ENCODE measurements at regions not wholly inside any gene's neighbourhood (a gene's known extent, or its start where the extent isn't known, plus 50 kb on each side); places are given as distances from the start of the nearest gene placed in this dataset.

DNA sequence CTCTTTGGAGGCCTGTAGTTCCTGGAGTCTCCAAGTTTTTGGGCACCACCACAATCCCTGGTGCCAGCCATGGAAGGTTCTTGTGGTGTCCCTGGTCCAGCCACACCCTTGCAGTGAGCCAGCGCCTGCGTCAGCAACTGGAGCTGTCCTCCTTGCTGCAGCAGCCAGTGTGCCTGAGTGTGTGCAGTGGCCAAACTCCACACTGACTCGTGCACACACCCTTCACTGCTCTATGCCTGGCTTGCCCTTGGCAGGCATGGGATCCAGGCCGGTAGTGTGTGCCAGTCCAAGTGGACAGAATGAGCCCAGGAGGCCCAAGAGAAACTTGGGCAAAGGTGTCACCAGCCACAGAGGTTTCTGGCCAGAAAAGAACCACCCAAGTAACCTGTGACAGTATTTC lies 1074.0 kb downstream of the PCDH18 start:
- Histone ChIP-seq H3K27me3 (ENCODE audit: control insufficient read depth in 1 of 2, insufficient read depth in 2 of 2, low read length in 2 of 2) (no peaks in the 10 kb centered on the region), H3K4me3 (ENCODE audit: low read length in 2 of 2) (no peak overlapping the region), H3K36me3 (ENCODE audit: control insufficient read depth in 2 of 2, insufficient read depth in 2 of 2, low read length in 2 of 2) (no peaks in the 10 kb centered on the region), H3K9ac (ENCODE audit: low read length in 2 of 2) (no peak overlapping the region), H3K27ac (ENCODE audit: low read length) (no peak overlapping the region), H3K9me3 (ENCODE audit: control insufficient read depth in 2 of 2, low read length in 2 of 2) (no peaks in the 10 kb centered on the region), H3K4me1 (ENCODE audit: control insufficient read depth, insufficient read depth, low read length) (no peaks in the 10 kb centered on the region)

DNA sequence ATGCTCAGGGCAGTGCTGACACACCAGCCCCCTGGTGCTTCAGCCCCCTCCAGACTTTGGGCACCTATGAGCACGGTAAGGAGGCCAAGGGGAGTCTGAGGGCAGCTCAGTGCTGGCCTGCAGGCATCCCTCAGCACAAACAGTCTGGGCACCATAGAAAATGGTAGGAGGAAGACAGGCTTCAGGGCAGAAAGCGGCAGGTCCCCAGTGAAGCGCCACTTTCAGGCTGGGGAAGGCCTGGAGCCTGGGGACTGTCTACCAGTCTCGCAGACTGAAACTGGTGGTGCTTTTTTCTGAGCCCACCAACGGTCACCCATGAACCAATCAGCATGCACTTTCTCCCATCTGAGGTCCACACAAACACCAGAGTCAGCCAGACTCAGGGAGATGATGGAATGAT lies 1074.7 kb downstream of the PCDH18 start:
- Histone ChIP-seq H3K27me3 (ENCODE audit: control insufficient read depth in 1 of 2, insufficient read depth in 2 of 2, low read length in 2 of 2) (no peaks in the 10 kb centered on the region), H3K27ac (ENCODE audit: low read length) (no peak overlapping the region), H3K9ac (ENCODE audit: low read length in 2 of 2) (no peak overlapping the region), H3K4me1 (ENCODE audit: control insufficient read depth, insufficient read depth, low read length) (no peaks in the 10 kb centered on the region), H3K4me3 (ENCODE audit: low read length in 2 of 2) (no peak overlapping the region), H3K36me3 (ENCODE audit: control insufficient read depth in 2 of 2, insufficient read depth in 2 of 2, low read length in 2 of 2) (no peaks in the 10 kb centered on the region), H3K9me3 (ENCODE audit: control insufficient read depth in 2 of 2, low read length in 2 of 2) (no peaks in the 10 kb centered on the region)

DNA sequence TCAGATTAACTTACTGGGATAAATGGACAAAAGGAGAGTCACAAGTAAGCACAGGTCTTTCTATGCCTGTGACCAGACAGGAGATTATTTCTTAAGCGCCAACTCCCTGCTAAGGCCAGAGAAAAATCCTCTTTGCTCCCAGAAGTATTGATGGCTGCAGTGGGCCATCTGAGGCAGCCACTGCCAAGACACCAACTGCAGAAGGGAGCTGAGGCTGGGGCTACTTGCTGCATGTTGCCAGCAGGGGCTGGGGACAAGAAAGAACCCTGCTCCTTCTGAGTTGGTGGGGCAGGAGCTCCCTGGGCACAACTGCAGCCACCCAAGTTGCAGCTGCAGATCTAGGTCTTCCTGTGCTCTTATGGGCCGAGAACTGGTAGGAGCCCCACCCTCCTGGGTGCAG lies 1075.3 kb downstream of the PCDH18 start:
- H3K4me1 ChIP-seq (ENCODE audit: control insufficient read depth, insufficient read depth, low read length) = no peaks in the 10 kb centered on the region
- H3K9ac ChIP-seq (ENCODE audit: low read length in 2 of 2) = no peak overlapping the region
- no peaks in the 10 kb centered on the region for H3K36me3 ChIP-seq (ENCODE audit: control insufficient read depth in 2 of 2, insufficient read depth in 2 of 2, low read length in 2 of 2)
- no peaks in the 10 kb centered on the region for H3K9me3 ChIP-seq (ENCODE audit: control insufficient read depth in 2 of 2, low read length in 2 of 2)
- no peak overlapping the region for H3K4me3 ChIP-seq (ENCODE audit: low read length in 2 of 2)
- H3K27me3 ChIP-seq (ENCODE audit: control insufficient read depth in 1 of 2, insufficient read depth in 2 of 2, low read length in 2 of 2) = no peaks in the 10 kb centered on the region
- H3K27ac ChIP-seq (ENCODE audit: low read length) = no peak overlapping the region

- H3K4me1 ChIP-seq (ENCODE audit: control insufficient read depth, insufficient read depth, low read length) = no peaks in the 10 kb centered on the region
- no peak overlapping the region for H3K9ac ChIP-seq (ENCODE audit: low read length in 2 of 2)
- H3K27me3 ChIP-seq (ENCODE audit: control insufficient read depth in 1 of 2, insufficient read depth in 2 of 2, low read length in 2 of 2) = no peaks in the 10 kb centered on the region
- no peak overlapping the region for H3K4me3 ChIP-seq (ENCODE audit: low read length in 2 of 2)
- H3K27ac ChIP-seq (ENCODE audit: low read length) = no peak overlapping the region
- no peaks in the 10 kb centered on the region for H3K9me3 ChIP-seq (ENCODE audit: control insufficient read depth in 2 of 2, low read length in 2 of 2)
- no peaks in the 10 kb centered on the region for H3K36me3 ChIP-seq (ENCODE audit: control insufficient read depth in 2 of 2, insufficient read depth in 2 of 2, low read length in 2 of 2)
Measured at GRCh38 chr4:136443006-136443405, 1089.3 kb downstream of the PCDH18 start.

GRCh38 chr4:136442447-136442846 lies 1089.8 kb downstream of the PCDH18 start:
- Histone ChIP-seq H3K36me3 (ENCODE audit: control insufficient read depth in 2 of 2, insufficient read depth in 2 of 2, low read length in 2 of 2) (no peaks in the 10 kb centered on the region), H3K4me1 (ENCODE audit: control insufficient read depth, insufficient read depth, low read length) (no peaks in the 10 kb centered on the region), H3K9me3 (ENCODE audit: control insufficient read depth in 2 of 2, low read length in 2 of 2) (no peaks in the 10 kb centered on the region), H3K9ac (ENCODE audit: low read length in 2 of 2) (no peak overlapping the region), H3K27ac (ENCODE audit: low read length) (no peak overlapping the region), H3K4me3 (ENCODE audit: low read length in 2 of 2) (no peak overlapping the region), H3K27me3 (ENCODE audit: control insufficient read depth in 1 of 2, insufficient read depth in 2 of 2, low read length in 2 of 2) (no peaks in the 10 kb centered on the region)

- no peaks in the 10 kb centered on the region for H3K9me3 ChIP-seq (ENCODE audit: control insufficient read depth in 2 of 2, low read length in 2 of 2)
- H3K36me3 ChIP-seq (ENCODE audit: control insufficient read depth in 2 of 2, insufficient read depth in 2 of 2, low read length in 2 of 2) = no peaks in the 10 kb centered on the region
- no peaks in the 10 kb centered on the region for H3K27me3 ChIP-seq (ENCODE audit: control insufficient read depth in 1 of 2, insufficient read depth in 2 of 2, low read length in 2 of 2)
- H3K4me3 ChIP-seq (ENCODE audit: low read length in 2 of 2) = no peak overlapping the region
- H3K9ac ChIP-seq (ENCODE audit: low read length in 2 of 2) = no peak overlapping the region
- H3K4me1 ChIP-seq (ENCODE audit: control insufficient read depth, insufficient read depth, low read length) = no peaks in the 10 kb centered on the region
- no peak overlapping the region for H3K27ac ChIP-seq (ENCODE audit: low read length)
Measured at GRCh38 chr4:136441629-136442282, 1090.5 kb downstream of the PCDH18 start.

- Histone ChIP-seq H3K4me1 (ENCODE audit: control insufficient read depth, insufficient read depth, low read length) (no peaks in the 10 kb centered on the region), H3K36me3 (ENCODE audit: control insufficient read depth in 2 of 2, insufficient read depth in 2 of 2, low read length in 2 of 2) (no peaks in the 10 kb centered on the region), H3K4me3 (ENCODE audit: low read length in 2 of 2) (no peak overlapping the region), H3K27ac (ENCODE audit: low read length) (no peak overlapping the region), H3K27me3 (ENCODE audit: control insufficient read depth in 1 of 2, insufficient read depth in 2 of 2, low read length in 2 of 2) (no peaks in the 10 kb centered on the region), H3K9me3 (ENCODE audit: control insufficient read depth in 2 of 2, low read length in 2 of 2) (no peaks in the 10 kb centered on the region), H3K9ac (ENCODE audit: low read length in 2 of 2) (no peak overlapping the region)
Measured at GRCh38 chr4:136438645-136439044, 1093.6 kb downstream of the PCDH18 start.

DNA sequence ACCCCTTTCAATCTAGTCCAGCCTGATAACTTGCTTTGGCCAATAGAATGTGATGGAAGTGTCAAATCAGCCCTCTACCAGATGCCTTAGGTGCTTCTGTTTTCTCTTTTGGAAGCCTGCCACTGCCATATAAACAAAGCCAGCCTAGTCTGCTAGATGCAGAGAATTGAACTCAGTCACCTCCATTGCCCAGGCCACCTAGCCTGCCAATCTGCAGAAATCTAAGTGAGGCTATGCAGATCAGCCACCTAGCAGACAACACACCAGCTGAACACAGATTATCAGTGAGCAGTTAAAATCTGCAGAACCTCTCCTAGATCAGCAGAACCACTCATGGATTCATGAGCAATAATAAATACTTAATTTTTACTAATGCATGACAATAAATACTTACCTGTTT lies 1108.2 kb downstream of the PCDH18 start:
- H3K4me3 ChIP-seq (ENCODE audit: low read length in 2 of 2) = no peak overlapping the region
- H3K27me3 ChIP-seq (ENCODE audit: control insufficient read depth in 1 of 2, insufficient read depth in 2 of 2, low read length in 2 of 2) = no peaks in the 10 kb centered on the region
- no peak overlapping the region for H3K27ac ChIP-seq (ENCODE audit: low read length)
- no peaks in the 10 kb centered on the region for H3K36me3 ChIP-seq (ENCODE audit: control insufficient read depth in 2 of 2, insufficient read depth in 2 of 2, low read length in 2 of 2)
- no peaks in the 10 kb centered on the region for H3K4me1 ChIP-seq (ENCODE audit: control insufficient read depth, insufficient read depth, low read length)
- H3K9me3 ChIP-seq (ENCODE audit: control insufficient read depth in 2 of 2, low read length in 2 of 2) = no peaks in the 10 kb centered on the region
- H3K9ac ChIP-seq (ENCODE audit: low read length in 2 of 2) = no peak overlapping the region

DNA sequence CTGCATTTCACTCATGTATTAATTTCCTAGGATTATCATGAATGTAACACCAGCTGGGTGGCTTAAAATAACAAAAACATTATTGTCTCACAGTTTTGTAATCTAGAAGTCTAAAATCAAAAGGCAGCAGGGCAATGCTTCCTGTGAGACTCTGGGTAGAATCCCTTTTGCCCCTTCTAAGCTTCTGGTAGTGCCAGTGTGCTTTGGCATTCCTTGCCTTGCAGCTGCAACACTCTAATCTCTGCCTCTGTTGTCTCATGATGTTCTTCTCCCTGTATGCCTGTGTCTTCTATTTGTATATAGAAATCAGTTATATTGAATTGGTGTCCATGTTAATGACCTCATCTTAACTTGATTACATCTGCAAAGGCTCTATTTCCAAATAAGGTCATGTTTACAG lies 1117.3 kb downstream of the PCDH18 start:
- no peak overlapping the region for H3K27ac ChIP-seq (ENCODE audit: low read length)
- H3K4me1 ChIP-seq (ENCODE audit: control insufficient read depth, insufficient read depth, low read length) = no peaks in the 10 kb centered on the region
- no peak overlapping the region for H3K9ac ChIP-seq (ENCODE audit: low read length in 2 of 2)
- no peak overlapping the region for H3K4me3 ChIP-seq (ENCODE audit: low read length in 2 of 2)
- no peaks in the 10 kb centered on the region for H3K9me3 ChIP-seq (ENCODE audit: control insufficient read depth in 2 of 2, low read length in 2 of 2)
- no peaks in the 10 kb centered on the region for H3K36me3 ChIP-seq (ENCODE audit: control insufficient read depth in 2 of 2, insufficient read depth in 2 of 2, low read length in 2 of 2)
- H3K27me3 ChIP-seq (ENCODE audit: control insufficient read depth in 1 of 2, insufficient read depth in 2 of 2, low read length in 2 of 2) = no peaks in the 10 kb centered on the region

DNA sequence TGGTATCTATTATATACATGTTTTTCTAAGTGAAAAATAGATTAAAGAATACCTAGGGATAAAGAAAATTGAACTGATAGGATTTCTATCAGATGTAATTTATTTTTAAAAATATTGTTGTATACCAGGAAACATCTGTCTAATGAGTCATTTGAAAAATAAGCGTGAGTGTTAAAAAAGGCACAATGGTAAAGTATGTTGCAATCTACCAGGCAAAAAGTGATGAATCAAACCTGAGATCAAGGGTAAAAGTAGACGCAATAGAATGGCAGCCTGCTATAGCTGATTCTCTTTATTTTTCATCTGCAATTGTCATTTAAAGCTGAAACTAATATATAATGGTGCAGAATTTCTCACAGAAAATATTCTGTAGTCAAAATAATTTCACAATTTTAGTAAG lies 1119.6 kb downstream of the PCDH18 start:
- no peak overlapping the region for H3K4me3 ChIP-seq (ENCODE audit: low read length in 2 of 2)
- H3K36me3 ChIP-seq (ENCODE audit: control insufficient read depth in 2 of 2, insufficient read depth in 2 of 2, low read length in 2 of 2) = no peaks in the 10 kb centered on the region
- no peaks in the 10 kb centered on the region for H3K4me1 ChIP-seq (ENCODE audit: control insufficient read depth, insufficient read depth, low read length)
- no peaks in the 10 kb centered on the region for H3K9me3 ChIP-seq (ENCODE audit: control insufficient read depth in 2 of 2, low read length in 2 of 2)
- no peak overlapping the region for H3K9ac ChIP-seq (ENCODE audit: low read length in 2 of 2)
- no peak overlapping the region for H3K27ac ChIP-seq (ENCODE audit: low read length)
- H3K27me3 ChIP-seq (ENCODE audit: control insufficient read depth in 1 of 2, insufficient read depth in 2 of 2, low read length in 2 of 2) = no peaks in the 10 kb centered on the region

DNA sequence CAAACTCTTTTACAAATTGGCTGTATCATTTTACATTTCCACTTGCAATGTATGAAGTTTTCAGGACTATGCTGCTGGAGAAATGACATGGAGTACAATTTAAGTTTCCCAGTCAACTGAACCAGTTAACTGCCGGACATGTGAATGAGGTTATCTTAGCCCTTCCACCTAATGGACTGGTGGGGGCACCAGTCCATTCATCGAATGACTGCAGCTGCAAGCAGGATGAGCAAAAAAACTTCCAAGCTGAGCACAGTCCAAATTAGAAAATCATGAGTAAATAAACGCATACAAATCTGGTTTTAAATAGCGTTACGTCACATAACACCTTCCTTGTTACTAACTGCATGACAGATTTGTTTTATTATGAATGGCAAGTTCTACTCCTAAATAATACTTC lies 1131.5 kb downstream of the PCDH18 start:
- no peaks in the 10 kb centered on the region for H3K27me3 ChIP-seq (ENCODE audit: control insufficient read depth in 1 of 2, insufficient read depth in 2 of 2, low read length in 2 of 2)
- no peaks in the 10 kb centered on the region for H3K9me3 ChIP-seq (ENCODE audit: control insufficient read depth in 2 of 2, low read length in 2 of 2)
- H3K9ac ChIP-seq (ENCODE audit: low read length in 2 of 2) = no peak overlapping the region
- no peak overlapping the region for H3K4me3 ChIP-seq (ENCODE audit: low read length in 2 of 2)
- no peaks in the 10 kb centered on the region for H3K36me3 ChIP-seq (ENCODE audit: control insufficient read depth in 2 of 2, insufficient read depth in 2 of 2, low read length in 2 of 2)
- H3K27ac ChIP-seq (ENCODE audit: low read length) = no peak overlapping the region
- H3K4me1 ChIP-seq (ENCODE audit: control insufficient read depth, insufficient read depth, low read length) = no peaks in the 10 kb centered on the region

Measured in stomach smooth muscle (tissue), 2 donors.